MM.1S (cell line): ENCODE measurements at regions not wholly inside any gene's neighbourhood (a gene's known extent, or its start where the extent isn't known, plus 50 kb on each side); places are given as distances from the start of the nearest gene placed in this dataset.

Source experiments
- DNase-seq: peaks from one replicate; pipeline ENCODE4 v3.0.0-alpha.2; 2015
- H2AFZ ChIP-seq: fragments of 300-600 bp; sonication (generic); 2 replicates; pipeline ENCODE4 v1.6.0; 2016; ENCODE audit warnings: antibody characterized with exemption, low read length
- H3F3A ChIP-seq: fragments of 300-600 bp; sonication (generic); 2 replicates; pipeline ENCODE4 v1.6.1; 2016; ENCODE audit warnings: mild to moderate bottlenecking, antibody characterized with exemption, low read length, moderate library complexity, mixed read lengths; ENCODE audit not compliant: insufficient read depth
- H3K27ac ChIP-seq: fragments of 300-600 bp; sonication (generic); 2 replicates; pipeline ENCODE4 v1.5.1; 2016; ENCODE audit warnings: mild to moderate bottlenecking, low read length
- H3K27me3 ChIP-seq: fragments of 300-600 bp; sonication (generic); replicated peaks from 2 replicates; pipeline ENCODE4 v1.6.0; 2016; ENCODE audit warnings: low read length; ENCODE audit not compliant: insufficient read depth
- H3K36me3 ChIP-seq: fragments of 300-600 bp; sonication (generic); replicated peaks from 2 replicates; pipeline ENCODE4 v1.6.1; 2016; ENCODE audit warnings: mild to moderate bottlenecking, low read length, mixed read lengths; ENCODE audit not compliant: insufficient read depth
- H3K4me1 ChIP-seq: fragments of 300-600 bp; sonication (generic); 2 replicates; pipeline ENCODE4 v1.6.1; 2016; ENCODE audit warnings: low read length, mixed read lengths
- H3K4me2 ChIP-seq: fragments of 300-600 bp; sonication (generic); 2 replicates; pipeline ENCODE4 v1.6.0; 2016; ENCODE audit warnings: low read depth, low read length
- H3K4me3 ChIP-seq: fragments of 300-600 bp; sonication (generic); 2 replicates; pipeline ENCODE4 v1.5.1; 2016; ENCODE audit warnings: low read length, mixed read lengths
- H3K79me2 ChIP-seq: fragments of 300-600 bp; sonication (generic); 2 replicates; pipeline ENCODE4 v1.6.1; 2016; ENCODE audit warnings: mixed run types, low read length, mixed read lengths
- H3K9ac ChIP-seq: fragments of 300-600 bp; sonication (generic); 2 replicates; pipeline ENCODE4 v1.6.1; 2016; ENCODE audit warnings: low read length, mixed read lengths
- H3K9me2 ChIP-seq: fragments of 300-600 bp; sonication (generic); replicated peaks from 2 replicates; pipeline ENCODE4 v1.6.1; 2016; ENCODE audit warnings: mild to moderate bottlenecking, low read length, mixed read lengths; ENCODE audit not compliant: insufficient read depth
- H3K9me3 ChIP-seq: fragments of 300-600 bp; sonication (generic); replicated peaks from 2 replicates; pipeline ENCODE4 v1.6.1; 2016; ENCODE audit warnings: mild to moderate bottlenecking, low read length, mixed read lengths; ENCODE audit not compliant: insufficient read depth
- H4K20me1 ChIP-seq: fragments of 300-600 bp; sonication (generic); 2 replicates; pipeline ENCODE4 v1.6.1; 2016; ENCODE audit warnings: mild to moderate bottlenecking, low read length, moderate library complexity, mixed read lengths; ENCODE audit not compliant: insufficient read depth
- EZH2 ChIP-seq: fragments of 300-600 bp; sonication (generic); optimal IDR thresholded peaks from 2 replicates; pipeline ENCODE3; 2017; ENCODE audit warnings: low read depth, mild to moderate bottlenecking, antibody characterized with exemption, low read length, mixed read lengths
- EZH2phosphoT487 ChIP-seq: fragments of 300-600 bp; sonication (generic); IDR thresholded peaks from 2 replicates; pipeline ENCODE4 v1.6.1; 2018; ENCODE audit warnings: antibody characterized with exemption, low read length
- TF ChIP-seq, protein P1 (sequence below): fragments of 300-600 bp; sonication (generic); IDR thresholded peaks from 2 replicates; pipeline ENCODE4 v1.5.1; 2016; ENCODE audit warnings: antibody characterized with exemption, low read length, mixed read lengths

GRCh38 chr4:117575850-117576249 lies 458.4 kb upstream of the NDST3 start:
- Histone ChIP-seq H3K79me2 (no peaks in the 10 kb centered on the region), H3K27me3 (no peaks in the 10 kb centered on the region), H3K9me2 (no peaks in the 10 kb centered on the region), H3K4me3 (no peak overlapping the region), H3K4me1 (no peaks in the 10 kb centered on the region), H4K20me1 (no peaks in the 10 kb centered on the region), H3K4me2 (no peak overlapping the region), H3K36me3 (no peaks in the 10 kb centered on the region), H3K9ac (no peak overlapping the region), H3K9me3 (no peaks in the 10 kb centered on the region), H2AFZ (no peak overlapping the region), H3F3A (no peaks in the 10 kb centered on the region), H3K27ac (no peak overlapping the region)
- DNase-seq, result no peak
- TF ChIP-seq EZH2 (no peak), EZH2phosphoT487 (no peak)
- TF ChIP-seq, protein P1, sequence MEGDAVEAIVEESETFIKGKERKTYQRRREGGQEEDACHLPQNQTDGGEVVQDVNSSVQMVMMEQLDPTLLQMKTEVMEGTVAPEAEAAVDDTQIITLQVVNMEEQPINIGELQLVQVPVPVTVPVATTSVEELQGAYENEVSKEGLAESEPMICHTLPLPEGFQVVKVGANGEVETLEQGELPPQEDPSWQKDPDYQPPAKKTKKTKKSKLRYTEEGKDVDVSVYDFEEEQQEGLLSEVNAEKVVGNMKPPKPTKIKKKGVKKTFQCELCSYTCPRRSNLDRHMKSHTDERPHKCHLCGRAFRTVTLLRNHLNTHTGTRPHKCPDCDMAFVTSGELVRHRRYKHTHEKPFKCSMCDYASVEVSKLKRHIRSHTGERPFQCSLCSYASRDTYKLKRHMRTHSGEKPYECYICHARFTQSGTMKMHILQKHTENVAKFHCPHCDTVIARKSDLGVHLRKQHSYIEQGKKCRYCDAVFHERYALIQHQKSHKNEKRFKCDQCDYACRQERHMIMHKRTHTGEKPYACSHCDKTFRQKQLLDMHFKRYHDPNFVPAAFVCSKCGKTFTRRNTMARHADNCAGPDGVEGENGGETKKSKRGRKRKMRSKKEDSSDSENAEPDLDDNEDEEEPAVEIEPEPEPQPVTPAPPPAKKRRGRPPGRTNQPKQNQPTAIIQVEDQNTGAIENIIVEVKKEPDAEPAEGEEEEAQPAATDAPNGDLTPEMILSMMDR, result no peak

DNA sequence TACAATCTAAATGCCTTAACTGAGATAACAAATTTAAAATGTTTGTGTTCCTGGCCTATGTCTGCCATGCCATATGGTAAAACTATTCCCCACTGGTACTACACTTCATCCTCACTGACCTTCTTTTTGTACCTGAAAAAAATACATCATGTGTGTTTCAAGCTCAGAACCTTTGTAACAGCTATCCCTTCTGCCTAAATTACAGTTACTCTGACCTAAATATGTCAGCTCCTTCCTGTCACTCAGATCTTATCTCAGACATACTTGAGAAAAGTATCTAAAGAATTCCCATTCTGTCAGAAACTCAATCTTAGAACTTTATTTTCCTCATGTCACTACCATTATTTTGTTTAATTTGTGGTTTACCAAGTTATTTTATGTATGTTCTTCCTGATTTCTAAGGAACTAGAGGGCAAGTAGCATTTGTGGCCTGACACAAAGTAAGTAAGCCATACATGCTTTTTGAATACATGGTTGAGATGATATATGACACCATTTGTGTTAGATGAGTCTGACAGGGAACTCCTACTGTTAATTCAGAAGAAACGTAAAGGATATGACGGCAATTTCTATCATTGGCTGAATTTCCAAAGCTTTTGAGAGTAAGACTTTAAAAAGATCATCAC lies 456.5 kb upstream of the NDST3 start:
- H3K27me3 ChIP-seq, result no peaks in the 10 kb centered on the region

GRCh38 chr4:117588771-117589170 lies 445.5 kb upstream of the NDST3 start:
- Histone ChIP-seq H3K9me3 (no peaks in the 10 kb centered on the region), H3K4me2 (no peak overlapping the region), H3K27ac (no peak overlapping the region), H3K4me1 (no peaks in the 10 kb centered on the region), H4K20me1 (no peaks in the 10 kb centered on the region), H2AFZ (no peak overlapping the region), H3K9me2 (no peaks in the 10 kb centered on the region), H3K9ac (no peak overlapping the region), H3K79me2 (no peaks in the 10 kb centered on the region), H3K36me3 (no peaks in the 10 kb centered on the region), H3K27me3 (no peaks in the 10 kb centered on the region), H3K4me3 (no peak overlapping the region), H3F3A (no peaks in the 10 kb centered on the region)
- no peak for TF ChIP-seq EZH2
- TF ChIP-seq, protein P1, result no peak
- TF ChIP-seq EZH2phosphoT487, result no peak
- DNase-seq, result no peak

More for the DNA sequence above, 456.5 kb upstream of the NDST3 start:
- TF ChIP-seq, protein P1, result no peak
- TF ChIP-seq EZH2, result no peak
- no peak for TF ChIP-seq EZH2phosphoT487
- H3K4me2 ChIP-seq, result no peak overlapping the region
- H3K9me2 ChIP-seq, result no peaks in the 10 kb centered on the region
- no peak for DNase-seq
- no peak overlapping the region for H2AFZ ChIP-seq
- H3K27ac ChIP-seq, result no peak overlapping the region
- H3K4me3 ChIP-seq, result no peak overlapping the region
- no peaks in the 10 kb centered on the region for H4K20me1 ChIP-seq
- no peaks in the 10 kb centered on the region for H3K79me2 ChIP-seq
- no peaks in the 10 kb centered on the region for H3K9me3 ChIP-seq
- H3K4me1 ChIP-seq, result no peaks in the 10 kb centered on the region
- no peaks in the 10 kb centered on the region for H3F3A ChIP-seq
- no peaks in the 10 kb centered on the region for H3K36me3 ChIP-seq
- no peak overlapping the region for H3K9ac ChIP-seq
